ENCODE measurements at regions not wholly inside any gene's neighbourhood (a gene's known extent, or its start where the extent isn't known, plus 50 kb on each side); places are given as distances from the start of the nearest gene placed in this dataset.

DNA sequence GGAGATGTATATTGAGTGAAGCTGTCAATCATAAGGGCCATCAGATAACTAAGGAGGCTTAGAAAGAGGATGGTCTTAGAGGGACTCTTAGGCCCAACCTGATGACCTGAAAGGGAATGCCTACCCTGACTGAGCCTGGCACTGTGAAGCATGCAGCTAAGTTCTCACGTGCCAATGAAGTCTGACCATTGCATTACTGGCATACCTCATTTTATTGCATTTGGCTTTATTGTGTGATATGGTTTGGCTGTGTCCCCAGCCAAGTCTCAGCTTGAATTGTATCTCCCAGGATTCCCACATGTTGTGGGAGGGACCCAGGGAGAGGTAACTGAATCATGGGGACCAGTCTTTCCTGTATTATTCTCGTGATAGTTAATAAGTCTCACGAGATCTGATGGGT lies 421.6 kb upstream of the SGCD start:
- Histone ChIP-seq H3K4me3 (ENCODE audit: low read depth in 1 of 3, low read length in 3 of 3) (no peak overlapping the region), H3K27me3 (ENCODE audit: control insufficient read depth in 4 of 4, insufficient read depth in 4 of 4, low read length in 3 of 4) (no peaks in the 10 kb centered on the region), H3K27ac (ENCODE audit: low read depth in 1 of 2, low read length in 2 of 2) (no peak overlapping the region), H3K9me3 (ENCODE audit: control insufficient read depth in 4 of 4, low read length in 3 of 4) (no peaks in the 10 kb centered on the region), H3K9ac (ENCODE audit: low read depth in 1 of 2, low read length in 2 of 2) (no peak overlapping the region), H3K36me3 (ENCODE audit: control insufficient read depth in 4 of 4, insufficient read depth in 3 of 4, low read depth in 1 of 4, low read length in 3 of 4) (no peaks in the 10 kb centered on the region), H3K4me1 (ENCODE audit: control insufficient read depth in 4 of 4, insufficient read depth in 4 of 4, low read length in 3 of 4) (no peaks in the 10 kb centered on the region)
- TF ChIP-seq GABPA (IDR thresholded peaks at IDR 0.05 in 1 of 2, conservative IDR thresholded peaks at IDR 0.05 in 1 of 2) (no peak), SP1 (IDR thresholded peaks at IDR 0.05) (no peak), RAD21 (IDR thresholded peaks at IDR 0.05) (no peak), FOXA2 (IDR thresholded peaks at IDR 0.05) (no peak)
- TF ChIP-seq, protein P1, sequence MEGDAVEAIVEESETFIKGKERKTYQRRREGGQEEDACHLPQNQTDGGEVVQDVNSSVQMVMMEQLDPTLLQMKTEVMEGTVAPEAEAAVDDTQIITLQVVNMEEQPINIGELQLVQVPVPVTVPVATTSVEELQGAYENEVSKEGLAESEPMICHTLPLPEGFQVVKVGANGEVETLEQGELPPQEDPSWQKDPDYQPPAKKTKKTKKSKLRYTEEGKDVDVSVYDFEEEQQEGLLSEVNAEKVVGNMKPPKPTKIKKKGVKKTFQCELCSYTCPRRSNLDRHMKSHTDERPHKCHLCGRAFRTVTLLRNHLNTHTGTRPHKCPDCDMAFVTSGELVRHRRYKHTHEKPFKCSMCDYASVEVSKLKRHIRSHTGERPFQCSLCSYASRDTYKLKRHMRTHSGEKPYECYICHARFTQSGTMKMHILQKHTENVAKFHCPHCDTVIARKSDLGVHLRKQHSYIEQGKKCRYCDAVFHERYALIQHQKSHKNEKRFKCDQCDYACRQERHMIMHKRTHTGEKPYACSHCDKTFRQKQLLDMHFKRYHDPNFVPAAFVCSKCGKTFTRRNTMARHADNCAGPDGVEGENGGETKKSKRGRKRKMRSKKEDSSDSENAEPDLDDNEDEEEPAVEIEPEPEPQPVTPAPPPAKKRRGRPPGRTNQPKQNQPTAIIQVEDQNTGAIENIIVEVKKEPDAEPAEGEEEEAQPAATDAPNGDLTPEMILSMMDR (IDR thresholded peaks at IDR 0.05; ENCODE audit: low read depth, low read length, missing input control) = no peak
- DNase-seq (ENCODE audit: low spot score) = no peak
- WGBS = 80% methylated on average over 3 of the region's 3 CpGs

DNA sequence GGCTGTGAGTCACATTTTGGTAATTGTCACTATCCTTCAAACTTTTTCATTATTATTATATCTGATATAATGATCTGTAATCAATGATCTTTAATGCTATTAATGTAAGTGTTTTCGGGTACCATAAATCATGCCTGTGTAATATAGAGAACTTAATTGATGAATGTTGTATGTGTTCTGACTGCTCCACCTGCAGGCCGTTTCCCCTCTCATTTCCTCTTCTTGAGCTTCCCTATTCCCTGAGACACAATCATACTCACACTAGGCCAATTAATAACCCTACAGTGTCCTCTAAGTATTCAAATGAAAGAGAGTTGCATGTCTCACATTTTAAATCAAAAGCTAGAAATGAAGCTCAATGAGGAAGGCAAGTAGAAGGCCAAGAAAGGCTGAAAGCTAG lies 420.9 kb upstream of the SGCD start:
- peaks cover 0 to 2% (median 0%) of the 10 kb centered on the region in 4 donors for H3K27me3 ChIP-seq (ENCODE audit: control insufficient read depth in 4 of 4, insufficient read depth in 4 of 4, low read length in 3 of 4)
- H3K4me1 ChIP-seq (ENCODE audit: control insufficient read depth in 4 of 4, insufficient read depth in 4 of 4, low read length in 3 of 4) = no peaks in the 10 kb centered on the region
- no peaks in the 10 kb centered on the region for H3K9me3 ChIP-seq (ENCODE audit: control insufficient read depth in 4 of 4, low read length in 3 of 4)
- 46% methylated on average over 2 of the region's 2 CpGs for whole genome bisulfite sequencing
- no peak overlapping the region for H3K4me3 ChIP-seq (ENCODE audit: low read depth in 1 of 3, low read length in 3 of 3)
- DNase-seq (ENCODE audit: low spot score) = no peak
- TF ChIP-seq, protein P2, sequence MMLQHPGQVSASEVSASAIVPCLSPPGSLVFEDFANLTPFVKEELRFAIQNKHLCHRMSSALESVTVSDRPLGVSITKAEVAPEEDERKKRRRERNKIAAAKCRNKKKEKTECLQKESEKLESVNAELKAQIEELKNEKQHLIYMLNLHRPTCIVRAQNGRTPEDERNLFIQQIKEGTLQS (IDR thresholded peaks at IDR 0.05) = no peak
- TF ChIP-seq, protein P3, sequence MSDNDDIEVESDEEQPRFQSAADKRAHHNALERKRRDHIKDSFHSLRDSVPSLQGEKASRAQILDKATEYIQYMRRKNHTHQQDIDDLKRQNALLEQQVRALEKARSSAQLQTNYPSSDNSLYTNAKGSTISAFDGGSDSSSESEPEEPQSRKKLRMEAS (IDR thresholded peaks at IDR 0.05) = no peak
- TF ChIP-seq RAD21 (IDR thresholded peaks at IDR 0.05) (peak; percentile 54 to 59), EGR1 (IDR thresholded peaks at IDR 0.05; ENCODE audit: low read depth in 2 of 2) (no peak), RXRA (IDR thresholded peaks at IDR 0.05) (no peak), TAF1 (conservative IDR thresholded peaks at IDR 0.05) (no peak)
- TF ChIP-seq, protein P4, sequence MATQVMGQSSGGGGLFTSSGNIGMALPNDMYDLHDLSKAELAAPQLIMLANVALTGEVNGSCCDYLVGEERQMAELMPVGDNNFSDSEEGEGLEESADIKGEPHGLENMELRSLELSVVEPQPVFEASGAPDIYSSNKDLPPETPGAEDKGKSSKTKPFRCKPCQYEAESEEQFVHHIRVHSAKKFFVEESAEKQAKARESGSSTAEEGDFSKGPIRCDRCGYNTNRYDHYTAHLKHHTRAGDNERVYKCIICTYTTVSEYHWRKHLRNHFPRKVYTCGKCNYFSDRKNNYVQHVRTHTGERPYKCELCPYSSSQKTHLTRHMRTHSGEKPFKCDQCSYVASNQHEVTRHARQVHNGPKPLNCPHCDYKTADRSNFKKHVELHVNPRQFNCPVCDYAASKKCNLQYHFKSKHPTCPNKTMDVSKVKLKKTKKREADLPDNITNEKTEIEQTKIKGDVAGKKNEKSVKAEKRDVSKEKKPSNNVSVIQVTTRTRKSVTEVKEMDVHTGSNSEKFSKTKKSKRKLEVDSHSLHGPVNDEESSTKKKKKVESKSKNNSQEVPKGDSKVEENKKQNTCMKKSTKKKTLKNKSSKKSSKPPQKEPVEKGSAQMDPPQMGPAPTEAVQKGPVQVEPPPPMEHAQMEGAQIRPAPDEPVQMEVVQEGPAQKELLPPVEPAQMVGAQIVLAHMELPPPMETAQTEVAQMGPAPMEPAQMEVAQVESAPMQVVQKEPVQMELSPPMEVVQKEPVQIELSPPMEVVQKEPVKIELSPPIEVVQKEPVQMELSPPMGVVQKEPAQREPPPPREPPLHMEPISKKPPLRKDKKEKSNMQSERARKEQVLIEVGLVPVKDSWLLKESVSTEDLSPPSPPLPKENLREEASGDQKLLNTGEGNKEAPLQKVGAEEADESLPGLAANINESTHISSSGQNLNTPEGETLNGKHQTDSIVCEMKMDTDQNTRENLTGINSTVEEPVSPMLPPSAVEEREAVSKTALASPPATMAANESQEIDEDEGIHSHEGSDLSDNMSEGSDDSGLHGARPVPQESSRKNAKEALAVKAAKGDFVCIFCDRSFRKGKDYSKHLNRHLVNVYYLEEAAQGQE (IDR thresholded peaks at IDR 0.05) = no peak
- TF ChIP-seq, protein P1 (IDR thresholded peaks at IDR 0.05; ENCODE audit: low read depth, low read length, missing input control) = peak; percentile 24
- no peak overlapping the region for H3K27ac ChIP-seq (ENCODE audit: low read depth in 1 of 2, low read length in 2 of 2)
- H3K9ac ChIP-seq (ENCODE audit: low read depth in 1 of 2, low read length in 2 of 2) = no peak overlapping the region
- no peaks in the 10 kb centered on the region for H3K36me3 ChIP-seq (ENCODE audit: control insufficient read depth in 4 of 4, insufficient read depth in 3 of 4, low read depth in 1 of 4, low read length in 3 of 4)

Data from liver (tissue), 8 donors.